HepG2 (cell line): ENCODE measurements at regions not wholly inside any gene's neighbourhood (a gene's known extent, or its start where the extent isn't known, plus 50 kb on each side); places are given as distances from the start of the nearest gene placed in this dataset.

Experiments
- CBX5 ChIP-seq: sonication (generic); formaldehyde crosslinking; IDR thresholded peaks from 2 replicates; pipeline ENCODE4 v1.4.0; 2020; ENCODE audit warnings: missing genetic modification reagents, borderline replicate concordance
- EZH2 ChIP-seq: conservative IDR thresholded peaks from 2 replicates; pipeline ENCODE4 v1.6.1; 2012; ENCODE audit warnings: mild to moderate bottlenecking, low read depth, low read length, moderate library complexity
- RXRA ChIP-seq: sonication (generic); formaldehyde crosslinking; IDR thresholded peaks from 2 replicates; pipeline ENCODE4 v1.5.1; 2020; ENCODE audit warnings: missing genetic modification reagents
- ZBTB8A ChIP-seq: sonication (generic); formaldehyde crosslinking; IDR thresholded peaks from 2 replicates; pipeline ENCODE4 v1.4.0; 2020; ENCODE audit warnings: mild to moderate bottlenecking, low read depth, missing genetic modification reagents, borderline replicate concordance
- ZFX ChIP-seq: sonication (generic); formaldehyde crosslinking; IDR thresholded peaks from 2 replicates; pipeline ENCODE4 v1.4.0; 2020; ENCODE audit warnings: mild to moderate bottlenecking, low read depth, missing genetic modification reagents, moderate library complexity
- ZNF274 ChIP-seq: sonication (generic); formaldehyde crosslinking; IDR thresholded peaks from 2 replicates; pipeline ENCODE4 v1.5.1; 2020; ENCODE audit warnings: mild to moderate bottlenecking, missing genetic modification reagents
- ZNF350 ChIP-seq: sonication (generic); formaldehyde crosslinking; IDR thresholded peaks from 2 replicates; pipeline ENCODE4 v1.4.0; 2020; ENCODE audit warnings: mild to moderate bottlenecking, low read depth, missing genetic modification reagents, borderline replicate concordance
- TF ChIP-seq, protein P1 (sequence below): IDR thresholded peaks from 2 replicates; pipeline ENCODE4 v1.6.1; 2016
- TF ChIP-seq, protein P2 (sequence below): sonication (generic); formaldehyde crosslinking; IDR thresholded peaks from 2 replicates; pipeline ENCODE4 v1.5.0; 2020; ENCODE audit warnings: mild to moderate bottlenecking, missing genetic modification reagents, moderate library complexity
- TF ChIP-seq, protein P3 (sequence below): sonication (generic); formaldehyde crosslinking; IDR thresholded peaks from 2 replicates; pipeline ENCODE4 v1.4.0; 2020; ENCODE audit warnings: missing genetic modification reagents, mild to moderate bottlenecking, borderline replicate concordance
- TF ChIP-seq, protein P4 (sequence below): sonication (generic); formaldehyde crosslinking; IDR thresholded peaks from 2 replicates; pipeline ENCODE4 v1.4.0; 2020; ENCODE audit warnings: missing genetic modification reagents, mild to moderate bottlenecking, borderline replicate concordance

- TF ChIP-seq, protein P1, sequence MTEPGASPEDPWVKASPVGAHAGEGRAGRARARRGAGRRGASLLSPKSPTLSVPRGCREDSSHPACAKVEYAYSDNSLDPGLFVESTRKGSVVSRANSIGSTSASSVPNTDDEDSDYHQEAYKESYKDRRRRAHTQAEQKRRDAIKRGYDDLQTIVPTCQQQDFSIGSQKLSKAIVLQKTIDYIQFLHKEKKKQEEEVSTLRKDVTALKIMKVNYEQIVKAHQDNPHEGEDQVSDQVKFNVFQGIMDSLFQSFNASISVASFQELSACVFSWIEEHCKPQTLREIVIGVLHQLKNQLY (CRISPR knock-in tag), result no peak
- TF ChIP-seq, protein P2, sequence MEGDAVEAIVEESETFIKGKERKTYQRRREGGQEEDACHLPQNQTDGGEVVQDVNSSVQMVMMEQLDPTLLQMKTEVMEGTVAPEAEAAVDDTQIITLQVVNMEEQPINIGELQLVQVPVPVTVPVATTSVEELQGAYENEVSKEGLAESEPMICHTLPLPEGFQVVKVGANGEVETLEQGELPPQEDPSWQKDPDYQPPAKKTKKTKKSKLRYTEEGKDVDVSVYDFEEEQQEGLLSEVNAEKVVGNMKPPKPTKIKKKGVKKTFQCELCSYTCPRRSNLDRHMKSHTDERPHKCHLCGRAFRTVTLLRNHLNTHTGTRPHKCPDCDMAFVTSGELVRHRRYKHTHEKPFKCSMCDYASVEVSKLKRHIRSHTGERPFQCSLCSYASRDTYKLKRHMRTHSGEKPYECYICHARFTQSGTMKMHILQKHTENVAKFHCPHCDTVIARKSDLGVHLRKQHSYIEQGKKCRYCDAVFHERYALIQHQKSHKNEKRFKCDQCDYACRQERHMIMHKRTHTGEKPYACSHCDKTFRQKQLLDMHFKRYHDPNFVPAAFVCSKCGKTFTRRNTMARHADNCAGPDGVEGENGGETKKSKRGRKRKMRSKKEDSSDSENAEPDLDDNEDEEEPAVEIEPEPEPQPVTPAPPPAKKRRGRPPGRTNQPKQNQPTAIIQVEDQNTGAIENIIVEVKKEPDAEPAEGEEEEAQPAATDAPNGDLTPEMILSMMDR (CRISPR knock-in tag), result no peak
- TF ChIP-seq, protein P3, sequence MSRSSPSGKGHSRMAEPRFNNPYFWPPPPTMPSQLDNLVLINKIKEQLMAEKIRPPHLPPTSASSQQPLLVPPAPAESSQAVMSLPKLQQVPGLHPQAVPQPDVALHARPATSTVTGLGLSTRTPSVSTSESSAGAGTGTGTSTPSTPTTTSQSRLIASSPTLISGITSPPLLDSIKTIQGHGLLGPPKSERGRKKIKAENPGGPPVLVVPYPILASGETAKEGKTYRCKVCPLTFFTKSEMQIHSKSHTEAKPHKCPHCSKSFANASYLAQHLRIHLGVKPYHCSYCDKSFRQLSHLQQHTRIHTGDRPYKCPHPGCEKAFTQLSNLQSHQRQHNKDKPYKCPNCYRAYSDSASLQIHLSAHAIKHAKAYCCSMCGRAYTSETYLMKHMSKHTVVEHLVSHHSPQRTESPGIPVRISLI (CRISPR knock-in tag), result no peak
- TF ChIP-seq ZFX (no peak), EZH2 (no peak), RXRA (no peak), ZNF350 (CRISPR knock-in tag) (no peak), CBX5 (CRISPR knock-in tag) (no peak), ZNF274 (CRISPR knock-in tag) (no peak), ZBTB8A (CRISPR knock-in tag) (no peak)
- TF ChIP-seq, protein P4, sequence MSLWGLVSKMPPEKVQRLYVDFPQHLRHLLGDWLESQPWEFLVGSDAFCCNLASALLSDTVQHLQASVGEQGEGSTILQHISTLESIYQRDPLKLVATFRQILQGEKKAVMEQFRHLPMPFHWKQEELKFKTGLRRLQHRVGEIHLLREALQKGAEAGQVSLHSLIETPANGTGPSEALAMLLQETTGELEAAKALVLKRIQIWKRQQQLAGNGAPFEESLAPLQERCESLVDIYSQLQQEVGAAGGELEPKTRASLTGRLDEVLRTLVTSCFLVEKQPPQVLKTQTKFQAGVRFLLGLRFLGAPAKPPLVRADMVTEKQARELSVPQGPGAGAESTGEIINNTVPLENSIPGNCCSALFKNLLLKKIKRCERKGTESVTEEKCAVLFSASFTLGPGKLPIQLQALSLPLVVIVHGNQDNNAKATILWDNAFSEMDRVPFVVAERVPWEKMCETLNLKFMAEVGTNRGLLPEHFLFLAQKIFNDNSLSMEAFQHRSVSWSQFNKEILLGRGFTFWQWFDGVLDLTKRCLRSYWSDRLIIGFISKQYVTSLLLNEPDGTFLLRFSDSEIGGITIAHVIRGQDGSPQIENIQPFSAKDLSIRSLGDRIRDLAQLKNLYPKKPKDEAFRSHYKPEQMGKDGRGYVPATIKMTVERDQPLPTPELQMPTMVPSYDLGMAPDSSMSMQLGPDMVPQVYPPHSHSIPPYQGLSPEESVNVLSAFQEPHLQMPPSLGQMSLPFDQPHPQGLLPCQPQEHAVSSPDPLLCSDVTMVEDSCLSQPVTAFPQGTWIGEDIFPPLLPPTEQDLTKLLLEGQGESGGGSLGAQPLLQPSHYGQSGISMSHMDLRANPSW, result no peak
Measured at GRCh38 chr10:118973744-118974143, 55.8 kb upstream of the NANOS1 start.
